Nucleus accumbens (tissue), 56 donors: ENCODE measurements at regions not wholly inside any gene's neighbourhood (a gene's known extent, or its start where the extent isn't known, plus 50 kb on each side); places are given as distances from the start of the nearest gene placed in this dataset.

Experiments
- DNase-seq, 56 donors: peaks; one replicate each; lab custom pipeline; 2025; lab: John Stamatoyannopoulos, UW

DNA sequence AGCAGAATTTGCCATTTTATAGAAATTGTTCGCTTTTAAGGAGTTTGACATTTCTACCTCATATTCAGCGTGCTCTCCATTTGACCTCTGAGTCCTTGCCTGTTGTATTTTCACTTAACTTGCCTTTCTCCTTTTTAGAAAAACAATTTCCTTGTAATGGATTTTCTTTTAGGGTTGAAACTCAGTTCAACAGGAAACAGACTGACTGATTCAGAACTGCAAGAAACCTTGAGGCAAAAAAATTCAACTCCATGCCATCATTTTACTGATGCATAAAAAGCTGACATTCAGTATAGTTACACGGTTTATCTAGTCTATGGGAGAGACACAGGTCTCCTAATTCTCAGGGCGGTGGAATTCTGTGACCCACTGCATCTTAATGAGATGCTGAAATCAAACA lies 59.8 kb downstream of the MRPS30 start:
- no peak for DNase-seq

DNA sequence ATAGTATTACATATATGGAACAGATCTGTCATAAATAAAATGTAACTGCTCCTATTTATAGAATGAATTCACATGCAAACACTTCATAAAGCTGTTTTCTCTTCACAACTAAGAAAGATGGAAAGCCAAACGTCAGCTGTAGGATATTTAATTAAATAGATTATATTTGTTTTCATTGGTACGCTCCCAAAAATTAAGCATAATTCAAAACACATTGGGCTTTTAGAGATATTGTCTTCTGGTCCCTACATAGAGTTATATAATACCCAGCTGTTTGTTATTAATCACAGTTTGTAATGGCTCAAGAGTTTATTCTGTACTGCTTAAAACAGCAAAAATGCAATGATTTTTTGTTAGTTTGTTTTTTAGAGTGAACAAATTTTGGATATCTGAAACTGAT lies 61.2 kb downstream of the MRPS30 start:
- DNase-seq: no peak

DNA sequence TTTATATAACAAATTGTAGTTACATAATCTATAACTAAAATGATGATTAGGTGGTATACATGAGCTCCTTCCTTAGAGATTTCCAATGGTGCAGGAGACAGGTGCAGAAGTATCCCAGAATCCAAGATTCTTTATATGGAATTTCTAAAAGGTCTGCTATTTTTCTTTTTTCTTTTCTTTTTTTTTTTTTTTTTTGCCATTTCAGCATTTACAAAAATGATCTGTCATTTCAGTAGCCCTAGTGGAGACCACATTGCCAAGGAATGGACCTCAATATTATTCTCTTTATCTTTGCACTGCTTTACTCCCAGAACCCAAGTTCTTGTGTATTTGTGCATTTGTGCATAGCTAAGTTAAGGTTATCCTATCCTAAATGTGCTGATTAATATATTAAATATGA lies 61.7 kb downstream of the MRPS30 start:
- no peak for DNase-seq

DNA sequence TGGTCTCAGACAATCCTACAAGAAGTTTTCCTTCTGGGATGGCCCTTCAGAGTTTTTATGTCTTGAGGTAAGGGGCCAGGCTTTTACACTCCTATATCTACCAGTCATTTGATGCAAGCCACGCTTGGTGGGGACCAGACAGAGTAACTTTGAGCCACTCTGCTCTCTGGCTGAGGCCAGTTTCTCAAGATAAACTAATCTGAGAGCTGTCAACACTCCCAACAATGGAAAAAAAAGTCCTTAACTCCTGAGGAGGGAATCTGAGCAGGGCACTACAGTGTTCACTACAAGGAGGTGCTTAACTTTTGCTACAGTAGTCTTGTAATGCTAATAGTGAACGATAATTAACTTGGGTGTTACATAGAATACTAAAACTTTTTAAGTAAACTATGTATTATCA lies 62.7 kb downstream of the MRPS30 start:
- no peak for DNase-seq

DNA sequence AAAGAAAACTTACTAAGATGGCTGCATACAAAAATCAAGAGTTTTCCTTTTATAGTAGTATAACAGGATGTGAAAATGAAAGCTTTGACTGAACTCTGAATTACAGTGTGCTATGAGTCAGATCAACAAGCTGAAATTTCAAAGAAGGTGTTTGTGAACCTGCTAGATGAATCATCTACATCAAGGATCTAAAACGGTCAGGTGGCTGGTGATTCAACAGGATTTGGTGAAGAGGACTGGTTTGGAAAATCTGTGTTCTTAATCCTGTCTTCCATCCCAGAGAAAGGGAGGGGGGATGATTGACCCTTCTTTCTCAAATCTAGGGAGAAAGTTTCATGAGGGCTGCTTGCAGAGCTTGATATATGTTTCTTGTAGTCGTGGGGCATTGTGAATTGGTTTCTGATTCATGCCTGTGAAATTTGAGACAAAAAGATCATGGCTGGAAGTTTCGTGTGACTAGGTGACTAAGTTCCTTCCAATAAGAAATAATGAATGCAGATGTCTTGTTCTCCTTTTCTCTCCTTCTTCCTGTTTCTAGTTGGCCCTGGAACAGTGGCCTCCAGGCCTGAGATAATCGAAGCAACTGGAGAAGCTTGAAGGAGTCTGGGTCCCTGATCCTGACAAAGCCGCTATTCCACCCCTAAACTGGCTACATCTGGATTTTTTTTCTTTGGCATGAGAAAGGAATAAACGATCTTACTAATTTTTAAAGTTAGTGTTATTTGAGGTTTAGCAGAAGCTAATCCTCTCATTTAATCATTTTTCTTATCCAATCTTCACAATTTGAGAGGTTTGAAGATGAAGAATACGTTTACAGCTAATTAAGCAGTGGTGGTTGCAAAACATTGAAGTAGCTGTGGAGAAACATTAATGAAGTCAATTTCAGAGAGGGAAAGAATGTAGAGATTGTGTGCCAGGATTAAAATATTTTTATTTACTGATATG lies 67.2 kb downstream of the MRPS30 start:
- peak in 12 of 56 donors; percentile 0 to 52 (median 16) for DNase-seq

DNA sequence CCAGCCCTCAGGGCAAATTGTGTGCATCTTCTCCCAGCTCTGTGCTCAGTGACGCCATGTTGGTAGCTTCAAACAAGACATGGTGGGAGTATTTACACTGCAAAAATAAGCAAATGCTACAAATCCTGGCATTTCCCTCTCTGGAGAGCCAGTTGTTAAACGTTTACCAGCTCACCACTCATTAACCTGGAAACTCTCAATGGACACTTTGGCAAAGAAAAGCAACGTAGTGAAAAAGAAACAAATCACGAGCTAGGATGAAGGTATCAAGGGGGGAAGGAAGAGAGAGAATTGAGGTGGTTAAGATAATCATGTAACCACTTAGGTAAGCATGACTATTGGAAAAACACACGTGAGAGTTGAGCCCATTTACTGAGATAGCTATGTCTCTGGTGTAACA lies 72.5 kb downstream of the MRPS30 start:
- no peak for DNase-seq

DNA sequence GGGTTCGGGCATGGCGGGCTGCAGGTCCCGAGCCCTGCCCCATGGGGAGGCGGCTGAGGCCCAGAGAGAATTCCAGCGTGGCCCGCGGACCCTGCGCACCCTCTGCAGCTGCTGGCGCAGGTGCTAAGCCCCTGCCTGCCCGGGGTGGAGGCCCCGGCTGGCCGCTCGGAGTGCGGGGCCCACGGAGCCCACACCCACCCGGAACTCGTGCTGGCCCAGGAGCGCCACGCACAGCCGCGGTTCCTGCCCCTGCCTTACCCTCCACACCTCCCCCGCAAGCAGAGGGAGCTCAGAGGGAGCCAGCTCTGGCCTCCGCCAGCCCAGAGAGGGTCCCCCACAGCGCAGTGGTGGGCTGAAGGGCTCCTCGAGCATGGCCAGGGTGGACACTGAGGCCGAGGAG lies 75.3 kb downstream of the MRPS30 start:
- DNase-seq: no peak

DNA sequence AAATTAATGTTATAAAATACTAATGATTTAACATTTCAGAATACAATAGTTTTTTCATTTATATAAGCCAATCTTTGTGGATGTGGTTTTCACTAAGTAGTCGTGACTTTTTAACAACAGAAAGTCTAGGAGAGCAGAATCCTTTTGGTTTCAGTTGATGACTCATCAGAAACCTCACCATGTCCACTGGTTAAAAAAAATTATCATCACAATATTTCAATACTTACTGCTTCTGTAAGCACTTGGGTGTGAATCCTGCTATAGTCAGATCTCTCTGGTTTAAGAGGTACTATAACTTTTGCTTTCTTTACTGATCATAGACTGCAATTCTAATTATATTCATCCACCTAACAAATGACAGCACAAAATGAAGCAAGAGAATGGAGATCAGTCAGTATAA lies 77.2 kb downstream of the MRPS30 start:
- DNase-seq: no peak

DNA sequence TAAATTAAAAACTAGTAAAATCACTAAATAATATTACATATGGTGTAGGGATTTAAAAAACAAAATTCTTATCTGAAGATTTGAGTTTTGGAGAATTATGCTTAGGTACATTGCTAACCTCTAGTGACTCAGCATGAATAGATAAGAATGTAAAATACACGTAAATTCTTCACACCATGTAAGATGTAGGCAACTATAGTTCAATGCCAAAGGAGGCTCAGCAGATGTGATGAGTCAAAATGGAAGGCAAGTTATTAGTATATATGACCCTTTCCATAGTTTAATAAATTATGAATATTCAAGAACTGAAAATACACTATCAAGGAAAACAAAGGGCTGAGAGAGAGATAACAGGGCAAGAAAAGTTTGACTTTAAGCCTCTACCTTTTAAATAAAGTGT lies 79.0 kb downstream of the MRPS30 start:
- DNase-seq: no peak

DNA sequence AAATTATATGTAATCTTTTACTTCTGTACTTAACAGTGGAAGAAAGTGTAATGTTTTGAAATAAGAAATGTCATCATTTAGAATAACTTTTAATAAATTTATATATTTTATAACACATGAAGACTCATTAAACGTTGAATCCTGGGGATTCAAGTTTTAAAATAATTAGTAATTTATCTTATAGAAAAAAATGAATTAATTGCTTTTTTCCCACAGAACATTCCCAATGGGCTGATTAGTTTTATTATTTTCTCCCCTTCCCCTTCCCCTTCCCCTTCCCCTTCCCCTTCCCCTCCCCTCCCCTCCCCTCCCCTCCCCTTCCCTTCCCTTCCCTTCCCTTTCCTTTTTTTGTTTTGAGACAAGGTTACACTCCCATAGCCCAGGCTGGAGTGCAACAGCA lies 79.7 kb downstream of the MRPS30 start:
- no peak for DNase-seq

DNA sequence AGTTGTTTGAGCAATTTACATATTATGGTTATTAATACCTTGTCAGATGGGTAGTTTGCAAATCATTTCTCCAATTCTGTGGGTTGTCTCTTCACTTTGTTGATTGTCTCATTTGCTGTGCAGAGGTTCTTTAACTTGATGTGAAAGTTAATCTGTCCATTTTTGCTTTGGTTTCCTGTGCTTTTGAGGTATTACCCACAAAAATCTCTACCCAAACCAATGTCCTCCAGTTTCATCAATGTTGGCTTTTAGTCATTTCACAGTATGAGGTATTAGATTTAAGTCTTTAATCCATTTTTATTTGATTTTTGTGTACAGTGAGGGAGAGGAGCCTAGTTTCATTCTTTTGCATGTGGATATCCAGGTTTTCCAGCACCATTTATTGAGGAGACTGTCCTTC lies 82.4 kb downstream of the MRPS30 start:
- no peak for DNase-seq

DNA sequence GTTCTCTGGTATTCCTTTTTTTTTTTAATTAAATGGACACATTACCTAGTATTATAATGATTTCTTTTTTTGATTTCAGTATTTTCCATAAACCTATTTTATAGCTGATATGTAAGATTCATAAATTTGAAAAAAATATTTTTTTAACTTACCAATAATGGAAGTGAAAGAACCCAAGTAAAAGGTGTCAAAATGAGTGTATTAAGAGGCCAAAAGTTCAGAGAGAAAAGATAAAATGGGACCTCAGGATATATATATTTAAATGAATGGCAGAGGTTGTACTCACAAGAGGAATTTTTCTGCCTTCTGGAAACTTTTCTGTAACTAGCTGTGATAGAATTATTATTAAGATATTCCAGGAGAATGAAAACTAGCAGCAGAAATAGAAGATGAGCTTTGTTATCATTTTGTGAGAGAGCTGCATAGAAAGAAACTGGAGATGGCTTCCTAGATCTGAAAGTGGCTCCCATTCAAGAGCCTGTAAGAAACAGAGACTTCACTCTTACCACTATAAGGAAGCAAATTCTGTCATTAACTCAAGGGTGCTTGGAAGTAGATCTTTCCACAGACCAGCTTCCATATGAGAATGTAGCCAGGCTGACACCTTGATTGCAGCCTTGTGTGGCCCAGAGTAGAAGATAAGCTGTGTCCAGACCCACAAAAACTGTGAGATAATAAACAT lies 91.7 kb downstream of the MRPS30 start:
- no peak for DNase-seq

DNA sequence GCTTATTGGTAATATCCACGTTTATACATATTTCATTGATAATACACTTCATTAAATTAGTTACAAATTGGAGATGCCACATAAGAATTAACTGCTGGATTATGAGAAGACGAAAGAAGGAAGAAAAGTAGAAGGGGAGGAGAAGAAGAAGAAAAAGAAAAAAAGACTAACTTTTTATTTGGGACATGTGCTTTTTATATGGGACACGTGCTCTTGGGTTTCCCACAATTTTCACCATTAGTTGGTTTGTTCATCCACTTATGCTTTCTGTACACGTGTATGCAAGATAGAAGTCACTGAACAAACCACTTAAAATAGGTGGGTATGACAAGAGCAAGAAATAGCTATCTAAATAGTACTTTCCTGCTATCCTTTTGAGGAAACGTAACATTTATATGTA lies 98.6 kb downstream of the MRPS30 start:
- no peak for DNase-seq

DNA sequence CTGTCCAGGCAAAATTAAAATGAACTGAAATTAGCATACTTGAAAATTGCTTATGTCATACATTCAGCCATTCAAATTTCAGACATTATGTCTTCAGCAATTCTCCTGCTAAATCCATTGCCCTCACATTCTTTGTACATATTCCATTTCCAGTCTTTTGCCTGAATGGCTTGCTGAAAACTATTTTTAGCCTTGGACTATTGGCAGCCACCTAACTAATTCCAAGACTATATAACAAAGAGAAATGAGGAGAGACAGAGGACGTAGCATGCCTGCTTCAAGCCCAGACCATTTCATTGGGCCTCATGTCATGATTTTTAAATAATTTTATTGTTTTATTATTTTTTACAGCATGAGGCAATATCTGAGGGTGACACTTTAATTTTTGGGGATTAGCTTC lies 100.3 kb downstream of the MRPS30 start:
- DNase-seq: no peak

DNA sequence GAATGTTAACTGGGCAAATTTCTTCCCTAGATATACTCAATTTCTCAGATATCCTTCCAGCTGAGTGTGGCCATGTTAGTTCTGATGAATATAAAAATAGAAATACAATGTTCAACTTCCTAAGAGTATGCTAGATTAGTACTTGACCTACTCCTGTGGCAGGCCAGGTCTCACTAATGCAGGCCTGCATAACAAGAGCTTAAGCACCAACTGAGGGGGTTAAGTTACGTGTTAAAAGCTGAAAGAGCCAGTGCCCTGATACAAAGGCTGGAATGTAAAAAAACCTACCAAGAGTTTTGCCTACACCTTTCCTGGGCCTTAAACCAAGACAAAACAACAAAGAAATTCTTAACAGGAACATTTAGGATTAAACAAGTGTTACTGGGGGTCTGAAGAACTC lies 102.8 kb downstream of the MRPS30 start:
- no peak for DNase-seq

DNA sequence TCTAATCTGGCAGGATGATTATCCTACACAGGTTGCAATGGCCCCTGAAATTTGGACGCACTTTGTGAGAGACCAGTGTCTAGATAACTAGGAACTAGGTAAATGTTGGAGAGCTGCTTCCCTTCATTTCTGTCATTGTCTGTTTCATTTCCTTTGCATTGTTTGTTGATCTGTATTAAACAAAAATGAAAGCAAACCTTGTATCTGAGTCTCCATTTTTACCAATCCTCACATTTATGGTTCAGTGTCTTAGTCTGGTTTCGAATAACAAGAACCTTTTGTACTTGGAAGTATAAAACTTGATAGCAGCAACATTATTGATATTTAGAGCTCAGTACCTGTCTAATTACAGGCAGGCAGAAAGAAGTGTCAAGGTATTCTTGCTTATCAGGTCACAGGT lies 105.5 kb downstream of the MRPS30 start:
- DNase-seq: no peak

DNA sequence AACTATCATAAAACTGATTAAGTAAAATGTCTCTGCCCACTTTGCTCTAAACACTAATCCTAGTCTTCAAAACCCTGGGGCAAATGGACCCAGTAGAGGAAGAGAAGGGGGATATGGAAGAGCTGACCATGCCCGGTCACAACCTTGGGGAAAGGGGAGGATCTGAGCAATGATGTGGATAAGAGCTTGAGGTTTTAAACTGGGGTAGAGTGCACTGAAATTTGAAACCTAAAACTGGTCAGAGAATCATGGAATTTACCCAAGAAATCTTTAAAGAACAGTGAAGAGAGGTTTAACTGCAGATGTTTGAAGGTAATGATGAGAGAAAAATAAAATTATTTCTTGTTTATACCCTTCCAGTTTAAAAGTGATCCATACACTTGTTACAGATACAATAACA lies 110.8 kb downstream of the MRPS30 start:
- DNase-seq: no peak

DNA sequence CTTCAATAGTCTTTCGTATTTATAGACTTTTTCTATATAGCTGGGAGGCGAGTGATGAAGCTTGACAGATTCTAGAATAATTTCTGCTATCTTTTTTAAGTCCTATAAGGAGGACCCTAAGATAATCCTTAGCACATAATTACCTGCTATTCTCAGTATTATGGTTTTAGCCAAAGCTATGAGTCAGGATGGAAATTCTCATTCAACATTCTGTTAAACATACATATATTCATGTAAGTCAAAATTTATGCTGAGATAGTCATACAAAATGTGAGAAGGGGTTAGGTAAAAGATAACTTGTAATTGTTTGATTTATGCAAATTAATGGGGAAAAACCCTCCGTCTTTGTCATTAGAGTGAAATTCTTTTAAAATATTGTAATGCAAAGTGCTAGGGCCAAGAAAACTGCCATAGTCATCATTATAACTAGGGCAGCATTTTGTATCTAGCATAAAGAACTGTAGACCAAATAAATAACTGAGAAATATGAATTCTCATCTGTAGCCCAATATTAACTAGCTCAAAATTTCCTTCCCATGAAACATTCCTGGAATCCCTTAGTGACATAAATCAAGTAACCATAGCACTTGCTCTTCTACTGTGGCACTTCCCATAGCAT lies 118.5 kb downstream of the MRPS30 start:
- no peak for DNase-seq

DNA sequence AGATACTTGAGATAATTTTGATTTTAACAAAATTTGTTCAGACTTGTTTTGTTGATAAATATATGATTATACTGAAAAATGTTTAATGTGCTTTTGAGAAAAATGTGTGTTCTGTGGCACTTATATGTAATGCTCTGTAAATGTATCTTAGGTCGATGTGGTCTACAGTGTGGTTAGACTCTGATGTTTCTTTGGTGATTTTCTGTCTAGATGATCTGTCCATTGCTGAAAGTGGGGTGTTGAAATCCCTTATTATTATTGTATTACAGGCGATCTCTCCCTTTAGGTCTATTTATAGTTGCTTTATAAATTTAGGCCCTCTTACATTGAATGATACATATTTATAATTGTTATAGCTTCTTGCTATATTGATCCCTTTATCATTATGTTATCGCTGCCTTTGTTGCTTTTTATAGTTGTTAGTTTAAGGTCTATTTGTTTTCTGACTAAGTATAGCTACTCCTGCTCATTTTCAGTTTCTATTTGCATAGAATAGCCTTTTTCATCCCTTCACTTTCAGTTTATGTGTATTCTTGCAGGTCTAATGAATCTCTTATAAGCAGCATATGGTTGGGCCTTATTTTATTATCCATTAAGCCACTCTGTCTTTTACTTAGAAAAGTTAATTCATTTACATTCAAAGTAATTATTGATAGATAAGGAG lies 124.3 kb downstream of the MRPS30 start:
- DNase-seq: no peak

DNA sequence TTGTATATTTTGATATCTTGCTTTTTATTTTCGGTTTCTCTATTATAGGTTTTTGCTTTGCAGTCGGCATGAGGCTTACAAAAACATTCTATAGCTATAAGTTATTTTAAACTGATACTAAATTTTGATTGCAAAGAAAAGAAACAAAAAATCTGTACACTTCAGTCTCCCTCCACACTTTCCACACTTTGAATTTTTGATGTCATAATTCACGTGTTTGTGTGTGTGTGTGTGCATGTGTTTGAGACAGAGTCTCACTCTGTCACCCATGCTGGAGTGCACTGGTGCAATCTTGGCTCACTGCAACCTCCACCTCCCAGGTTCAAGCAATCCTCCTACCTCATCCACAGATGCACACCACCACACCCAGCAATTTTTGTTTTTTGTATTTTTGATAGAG lies 124.9 kb downstream of the MRPS30 start:
- DNase-seq: no peak

DNA sequence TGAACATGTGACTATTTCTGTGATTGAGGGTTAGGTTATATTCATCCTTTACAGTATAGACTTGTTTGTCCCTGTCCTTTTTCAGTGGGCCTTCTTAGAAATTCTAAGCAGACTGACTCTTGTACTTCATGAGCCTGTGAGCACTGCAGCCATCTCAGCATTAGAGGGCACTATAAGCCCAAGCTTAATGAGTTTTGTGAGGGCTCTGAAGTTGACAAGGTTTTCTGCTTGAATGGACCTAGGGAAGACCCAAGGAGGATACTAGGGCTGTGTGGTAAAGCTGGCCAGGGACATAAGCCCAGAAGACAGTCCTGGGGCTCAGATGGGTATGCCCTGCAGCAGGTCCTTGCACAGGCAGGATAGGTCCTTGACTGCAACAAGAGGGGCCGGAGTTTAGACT lies 126.5 kb downstream of the MRPS30 start:
- DNase-seq: no peak
